ENCODE measurements at regions not wholly inside any gene's neighbourhood (a gene's known extent, or its start where the extent isn't known, plus 50 kb on each side); places are given as distances from the start of the nearest gene placed in this dataset.
A peak's percentile ranks its signal among the peaks of the same experiment; 100 is the strongest.
"Not testable (repeated sequence)": the region's sequence is repeated elsewhere in the genome, so short reads cannot be mapped to it uniquely, and the experiment has no call there.

DNA sequence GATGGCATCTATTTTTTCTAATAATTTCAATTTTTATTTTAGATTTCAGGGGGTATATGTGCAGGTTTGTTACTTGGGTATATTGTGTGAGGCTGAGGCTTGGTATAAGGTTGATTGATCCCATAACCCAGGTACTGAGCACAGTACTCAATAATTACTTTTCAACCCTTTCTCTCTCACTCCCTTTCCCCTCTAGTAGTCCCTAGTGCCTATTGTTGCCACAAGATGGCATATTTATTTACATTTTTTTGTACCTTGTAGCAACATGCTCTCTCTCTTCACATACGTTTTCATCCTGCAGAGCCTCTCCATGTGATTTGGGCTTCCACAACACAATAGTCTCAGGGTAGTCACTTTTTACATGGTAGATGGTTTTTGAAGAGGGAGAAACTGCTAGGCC is 172.0 kb downstream of the ATOH1 start:
- no peak for ATAC-seq (ENCODE audit: poor library complexity)
- intact Hi-C loops (cut with DNase I), result no loop called here
- no peak for DNase-seq

DNA sequence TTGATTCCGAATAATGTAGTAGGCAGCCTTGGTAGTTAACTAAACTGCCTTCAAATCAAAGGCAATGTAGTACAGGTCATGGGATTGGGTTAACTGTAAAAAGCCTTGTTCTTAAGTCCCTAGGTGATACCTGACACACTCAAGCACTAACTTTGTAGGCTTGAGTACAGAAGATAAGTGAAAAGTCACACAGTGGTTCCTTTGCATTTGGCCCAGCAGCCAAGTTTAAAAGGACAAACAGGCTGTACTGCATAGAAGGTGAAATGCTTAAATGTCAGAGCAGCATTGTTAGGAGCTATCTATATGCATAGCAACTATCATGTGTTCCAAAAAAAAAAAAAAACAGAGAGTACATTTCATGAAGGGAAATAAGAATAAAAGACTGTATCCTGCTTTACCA is 178.4 kb downstream of the ATOH1 start:
- ATAC-seq (ENCODE audit: poor library complexity), result peak; percentile 94
- no peak for DNase-seq
- intact Hi-C loops (cut with DNase I), result no loop called here

DNA sequence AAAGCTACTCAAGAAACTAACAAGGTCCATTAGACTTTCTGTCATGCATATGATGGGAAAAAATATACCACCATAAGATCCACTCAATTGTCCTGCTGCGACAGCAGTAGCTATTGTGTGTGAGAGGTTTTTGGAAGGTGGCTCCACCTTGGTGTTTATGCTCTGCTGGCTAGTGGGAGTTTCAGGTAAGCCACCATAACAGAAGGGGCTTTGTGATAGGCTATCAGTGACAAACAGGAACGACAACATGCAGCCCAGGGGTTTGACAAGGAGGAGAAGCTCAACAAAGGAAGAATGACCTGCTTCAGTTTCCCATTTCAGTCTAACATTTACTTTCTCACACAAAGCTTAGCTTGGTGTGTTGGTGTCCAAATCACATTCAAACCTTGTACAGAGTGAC is 182.6 kb downstream of the ATOH1 start:
- no peak for ATAC-seq (ENCODE audit: poor library complexity)
- DNase-seq, result no peak
- intact Hi-C loops (cut with DNase I), result no loop called here

DNA sequence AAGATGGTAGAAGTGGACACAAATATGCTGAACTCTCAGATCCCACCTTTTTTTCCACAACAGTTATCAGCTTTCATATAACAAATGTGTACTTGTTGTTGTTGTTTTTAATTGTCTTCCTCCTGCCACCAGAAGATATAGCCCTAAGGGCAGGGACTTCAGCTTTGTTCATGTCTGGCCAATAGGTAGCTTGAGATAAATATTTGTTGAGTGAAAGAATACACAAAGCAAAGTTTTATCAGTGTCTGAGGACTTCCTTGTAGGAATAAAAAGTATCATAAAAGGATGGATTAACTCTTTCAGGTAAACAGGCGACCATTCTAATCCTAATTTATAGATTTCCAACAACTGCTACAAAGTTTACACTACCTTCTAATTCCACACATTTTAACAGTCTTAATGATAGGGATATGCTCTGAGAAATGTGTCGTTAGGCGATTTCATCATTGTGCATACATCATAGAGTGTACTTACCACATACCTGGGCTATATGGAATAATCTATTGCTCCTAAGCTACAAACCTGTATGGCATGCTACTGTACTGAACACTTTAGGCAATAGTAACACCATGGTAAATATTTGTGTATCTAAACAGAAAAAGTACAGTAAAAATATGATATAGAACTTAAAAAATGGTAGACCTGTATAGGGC is 186.1 kb downstream of the ATOH1 start:
- ATAC-seq (ENCODE audit: poor library complexity), result no peak
- intact Hi-C loops (cut with DNase I), result no loop called here
- no peak for DNase-seq

DNA sequence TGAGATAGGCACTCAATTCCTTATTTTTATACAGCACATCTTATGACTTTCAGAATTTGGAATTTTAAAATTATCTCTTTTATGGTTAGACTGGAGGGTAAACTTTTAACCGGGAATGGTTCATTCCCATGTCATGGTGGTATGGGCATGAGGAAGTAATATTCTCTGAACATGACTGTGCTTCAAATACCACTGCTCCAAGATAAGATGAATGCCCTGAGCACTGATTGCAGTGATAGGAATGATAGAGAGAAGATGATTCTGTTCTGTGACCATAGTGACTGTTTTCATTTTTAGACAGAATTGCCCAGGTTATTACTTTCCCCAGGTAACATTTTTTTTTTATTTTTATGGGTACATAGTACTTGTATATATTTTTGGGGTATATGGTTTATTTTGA is 187.4 kb downstream of the ATOH1 start:
- no peak for ATAC-seq (ENCODE audit: poor library complexity)
- intact Hi-C loops (cut with DNase I), result no loop called here

DNA sequence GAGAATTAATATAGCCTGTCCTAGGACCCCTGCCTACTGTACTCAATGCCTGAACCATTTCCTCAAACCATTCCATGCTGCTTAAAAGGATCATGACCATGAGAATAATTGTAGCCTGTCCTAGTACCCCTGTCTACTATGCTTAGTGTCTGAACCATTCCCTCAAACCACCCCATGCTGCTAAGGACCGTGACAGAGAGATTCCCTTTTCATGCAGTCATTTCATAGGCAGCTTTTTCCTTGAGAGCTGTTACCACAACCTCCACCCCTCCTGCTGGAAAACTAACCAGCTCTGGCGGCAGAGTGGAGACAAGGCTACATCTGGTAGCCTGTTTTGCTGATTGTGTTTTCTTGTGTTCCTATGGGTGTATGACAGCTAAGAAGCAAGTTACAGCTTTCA is 174.9 kb upstream of the SMARCAD1 start:
- DNase-seq, result no peak
- intact Hi-C loops (cut with DNase I), result no loop called here
- ATAC-seq (ENCODE audit: poor library complexity), result no peak

More for the DNA sequence above, 187.4 kb downstream of the ATOH1 start:
- DNase-seq, result no peak

DNA sequence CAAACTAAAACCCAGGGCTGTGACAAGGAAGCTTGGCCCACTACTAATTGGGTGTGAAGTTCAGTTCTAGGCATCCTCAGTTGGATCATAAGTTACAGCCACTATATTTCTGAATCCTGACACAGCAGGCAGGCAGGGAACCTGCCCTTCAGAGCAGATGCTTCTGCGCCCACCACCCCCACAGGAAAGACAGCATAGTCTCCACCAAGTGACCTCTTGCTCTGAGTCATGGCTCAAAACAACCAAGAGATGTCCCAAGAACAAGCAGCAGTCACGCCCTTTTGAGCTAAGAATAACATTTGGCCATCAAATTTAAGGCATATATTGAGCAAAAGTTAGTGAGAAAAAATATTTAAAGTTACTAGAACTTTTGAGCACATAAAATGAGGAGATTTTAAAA is 170.7 kb upstream of the SMARCAD1 start:
- intact Hi-C loops (cut with DNase I), result no loop called here
- DNase-seq (no peak), ATAC-seq (ENCODE audit: poor library complexity) (no peak)

DNA sequence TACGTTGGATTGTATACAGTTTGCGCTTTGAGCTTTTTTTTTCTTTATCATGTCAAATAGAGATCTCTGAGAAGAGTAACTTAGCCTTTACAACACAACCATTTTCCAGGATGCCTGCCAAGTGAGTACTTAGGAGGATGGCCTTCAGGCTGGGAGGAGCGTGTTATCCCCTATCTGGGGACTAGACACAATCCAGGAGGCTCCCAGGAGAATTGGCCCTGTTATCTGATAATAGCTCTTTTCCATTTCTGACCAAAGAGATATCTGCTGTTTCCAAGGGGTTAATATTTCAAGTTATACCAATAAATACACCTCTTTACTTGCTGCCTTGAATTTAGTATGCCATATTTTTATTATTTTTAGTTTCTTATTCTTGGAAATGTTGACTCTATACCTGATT is 169.5 kb upstream of the SMARCAD1 start:
- DNase-seq (no peak), ATAC-seq (ENCODE audit: poor library complexity) (no peak)
- intact Hi-C loops (cut with DNase I), result no loop called here

DNA sequence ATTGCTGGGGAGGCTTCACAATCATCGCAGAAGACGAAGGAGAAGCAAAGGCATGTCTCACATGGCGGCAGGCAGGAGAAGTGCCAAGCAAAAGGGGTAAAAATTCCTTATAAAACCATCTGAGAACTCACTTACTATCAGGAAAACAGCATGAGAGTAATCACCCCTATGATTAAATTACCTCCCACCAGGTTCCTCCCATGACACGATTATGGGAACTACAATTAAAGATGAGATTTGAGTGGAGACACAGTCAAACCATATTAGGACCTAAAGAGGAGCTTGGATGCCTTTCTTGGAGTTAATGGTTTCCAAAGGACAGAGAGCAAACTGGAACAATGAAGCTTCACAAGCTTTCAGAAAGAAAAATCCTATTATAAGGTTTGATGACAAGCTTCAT is 168.4 kb upstream of the SMARCAD1 start:
- no peak for ATAC-seq (ENCODE audit: poor library complexity)
- intact Hi-C loops (cut with DNase I), result no loop called here
- DNase-seq, result no peak

DNA sequence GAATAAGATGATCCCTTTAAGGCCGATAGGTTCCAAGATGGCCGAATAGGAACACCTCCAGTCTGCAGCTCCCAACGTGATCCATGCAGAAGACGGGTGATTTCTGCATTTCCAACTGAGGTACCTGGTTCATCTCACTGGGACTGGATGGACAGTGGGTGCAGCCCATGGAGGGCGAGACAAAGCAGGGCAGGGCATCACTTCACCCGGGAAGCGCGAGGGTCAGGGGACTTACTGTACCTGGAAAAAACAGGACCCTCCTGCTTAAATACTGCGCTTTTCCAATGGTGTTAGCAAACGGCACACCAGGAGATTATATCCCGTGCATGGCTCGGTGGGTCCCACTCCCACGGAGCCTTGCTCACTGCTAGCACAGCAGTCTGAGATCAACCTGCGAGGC is 163.2 kb upstream of the SMARCAD1 start:
- intact Hi-C loops (cut with DNase I); DNase-seq; ATAC-seq (ENCODE audit: poor library complexity): not testable (repeated sequence)

DNA sequence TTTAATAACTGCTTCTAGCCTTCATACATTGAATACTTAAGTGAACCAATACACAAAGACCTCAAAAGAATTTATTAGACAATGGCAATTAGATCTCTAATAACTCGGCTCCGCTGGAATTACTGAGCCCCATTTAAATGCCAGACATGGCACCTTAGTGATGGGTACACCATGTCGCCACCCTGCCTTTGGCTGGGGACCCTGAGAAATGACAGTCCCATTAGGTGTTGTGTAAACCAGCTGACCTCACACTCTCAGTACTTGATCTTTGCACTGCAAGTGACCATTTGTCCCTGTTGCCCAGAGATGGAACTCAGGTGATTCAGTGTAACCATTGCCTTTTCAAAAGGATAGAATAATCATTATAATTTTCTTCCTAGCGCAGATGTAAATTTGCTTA is 144.6 kb upstream of the SMARCAD1 start:
- ATAC-seq (ENCODE audit: poor library complexity), result no peak
- no peak for DNase-seq
- intact Hi-C loops (cut with DNase I), result no loop called here

DNA sequence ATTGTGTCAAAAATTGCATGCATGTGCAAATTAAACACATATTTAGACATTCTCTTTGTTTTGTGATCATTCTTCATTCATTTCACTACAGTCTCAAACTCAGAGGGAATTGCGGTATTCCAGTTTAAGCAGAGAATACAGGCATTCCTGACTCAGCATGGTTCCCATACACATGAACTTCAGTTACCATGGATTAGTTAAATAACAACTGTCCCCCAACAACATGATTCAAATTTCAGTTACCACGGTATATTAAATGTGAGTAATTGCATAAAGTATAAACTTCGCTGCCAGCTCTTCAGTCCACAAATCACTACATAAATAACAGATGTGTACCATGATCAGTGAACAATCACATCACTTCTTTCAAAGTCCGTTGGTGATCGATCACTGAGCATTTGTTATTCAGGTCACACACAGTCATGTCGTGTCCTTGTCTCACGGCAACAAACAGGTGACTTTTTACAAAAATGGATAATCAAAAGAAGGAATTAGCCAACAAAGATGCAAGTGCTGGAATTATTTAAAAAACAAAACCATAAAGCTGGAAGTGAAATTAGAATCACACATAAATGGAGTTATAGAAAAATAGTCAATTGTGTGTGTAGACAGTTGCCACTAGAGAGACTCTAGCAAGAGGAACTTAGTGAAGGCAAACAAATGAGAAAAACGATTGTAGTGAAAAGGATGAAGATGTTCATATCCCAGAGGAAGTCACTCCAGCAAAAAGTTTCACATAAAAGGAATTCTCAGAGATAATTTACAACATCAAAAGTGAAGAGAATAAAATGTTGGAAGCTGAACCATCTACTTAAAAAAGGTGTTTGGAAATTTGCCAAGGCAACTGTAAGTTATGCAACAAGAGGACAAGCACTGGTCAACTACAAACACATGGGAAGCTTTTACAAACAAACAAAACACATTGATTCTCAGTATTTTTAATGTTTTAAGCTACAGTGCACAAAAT is 138.6 kb upstream of the SMARCAD1 start:
- intact Hi-C loops (cut with DNase I), result no loop called here
- ATAC-seq (ENCODE audit: poor library complexity) (no peak), DNase-seq (no peak)

DNA sequence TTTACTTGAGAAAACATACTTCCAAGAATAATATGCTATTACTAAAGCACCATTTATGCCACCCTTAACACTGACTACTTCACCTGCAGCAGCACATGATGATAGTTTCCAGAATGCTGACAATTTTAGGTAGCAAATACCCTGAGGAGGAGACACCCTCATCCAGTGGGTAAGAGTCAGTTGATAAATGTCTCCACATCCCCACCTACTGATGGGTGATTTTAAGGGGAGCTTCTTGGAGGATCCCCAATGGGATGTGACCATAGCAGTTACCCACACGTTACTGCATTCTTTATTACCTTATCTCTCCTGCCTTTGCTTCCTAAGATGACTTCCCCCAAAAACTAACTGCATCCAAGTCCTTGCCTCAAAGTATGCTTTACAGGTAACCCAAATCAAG is 131.2 kb upstream of the SMARCAD1 start:
- no peak for DNase-seq
- ATAC-seq (ENCODE audit: poor library complexity), result no peak
- intact Hi-C loops (cut with DNase I), result no loop called here

DNA sequence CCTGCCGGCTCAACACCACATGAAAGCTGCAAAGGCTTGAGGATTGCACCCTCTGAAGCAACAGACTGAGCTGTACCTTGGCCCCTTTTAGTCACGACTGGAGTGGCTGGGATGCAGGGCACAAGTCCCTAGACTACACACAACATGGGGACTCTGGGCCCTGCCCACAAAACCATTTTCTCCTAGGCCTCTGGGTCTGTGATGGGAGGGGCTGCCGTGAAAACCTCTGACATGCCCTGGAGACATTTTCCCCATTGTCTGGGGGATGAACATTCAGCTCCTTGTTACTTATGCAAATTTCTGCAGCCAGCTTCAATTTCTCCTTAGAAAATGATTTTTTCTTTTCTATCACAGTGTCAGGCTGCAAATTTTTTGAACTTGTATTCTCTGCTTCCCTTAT is 123.5 kb upstream of the SMARCAD1 start:
- intact Hi-C loops (cut with DNase I), result no loop called here
- DNase-seq, result no peak
- ATAC-seq (ENCODE audit: poor library complexity), result no peak

DNA sequence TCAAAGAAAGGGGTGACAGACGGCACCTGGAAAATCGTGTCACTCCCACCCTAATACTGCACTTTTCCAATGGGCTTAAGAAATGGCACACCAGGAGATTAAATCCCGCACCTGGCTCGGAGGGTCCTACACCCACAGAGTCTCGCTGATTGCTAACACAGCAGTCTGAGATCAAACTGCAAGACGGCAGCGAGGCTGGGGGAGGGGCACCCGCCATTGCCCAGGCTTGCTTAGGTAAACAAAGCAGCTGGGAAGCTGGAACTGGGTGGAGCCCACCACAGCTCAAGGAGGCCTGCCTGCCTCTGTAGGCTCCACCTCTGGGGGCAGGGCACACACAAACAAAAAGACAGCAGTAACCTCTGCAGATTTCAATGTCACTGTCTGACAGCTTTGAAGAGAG is 108.5 kb upstream of the SMARCAD1 start:
- ATAC-seq (ENCODE audit: poor library complexity); intact Hi-C loops (cut with DNase I); DNase-seq: not testable (repeated sequence)

DNA sequence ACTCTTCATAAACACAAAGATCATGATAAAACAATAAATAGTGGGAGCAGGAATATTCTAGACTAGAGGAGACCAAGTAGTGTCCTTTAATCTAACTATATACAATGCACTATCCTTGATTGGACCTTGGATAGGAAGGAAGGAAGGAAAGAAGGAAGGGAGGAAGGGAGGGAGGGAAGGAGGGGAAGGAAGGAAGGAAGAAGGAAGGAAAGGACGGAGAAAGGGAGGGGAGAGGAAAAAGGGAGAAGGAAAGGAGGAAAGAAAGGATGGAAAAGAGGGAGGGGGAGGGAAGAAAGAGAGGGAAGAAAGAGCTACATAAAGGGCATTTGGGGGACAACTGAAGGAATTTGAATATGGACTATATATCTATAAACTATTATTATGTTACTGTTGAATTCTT is 95.0 kb upstream of the SMARCAD1 start:
- ATAC-seq (ENCODE audit: poor library complexity), result no peak
- no peak for DNase-seq
- intact Hi-C loops (cut with DNase I), result no loop called here

DNA sequence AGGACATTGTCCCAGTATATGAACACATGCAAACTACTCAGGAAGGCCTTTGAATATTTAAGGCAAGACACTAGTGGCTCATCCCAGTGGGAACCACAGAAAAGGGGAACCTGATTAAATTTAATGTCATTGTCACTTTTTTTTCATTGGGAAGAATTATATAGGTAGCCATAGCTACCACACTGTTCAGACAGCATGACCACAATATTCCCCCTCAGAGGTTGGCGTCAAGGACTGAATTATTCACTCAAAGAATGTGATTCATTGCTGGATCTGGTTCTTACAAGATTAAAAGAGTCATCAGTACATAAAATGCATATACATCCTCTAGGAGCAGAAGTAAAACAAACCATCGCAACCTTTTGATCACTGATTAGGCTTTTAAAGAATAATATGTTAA is 92.0 kb upstream of the SMARCAD1 start:
- intact Hi-C loops (cut with DNase I), result no loop called here
- DNase-seq (no peak), ATAC-seq (ENCODE audit: poor library complexity) (no peak)

DNA sequence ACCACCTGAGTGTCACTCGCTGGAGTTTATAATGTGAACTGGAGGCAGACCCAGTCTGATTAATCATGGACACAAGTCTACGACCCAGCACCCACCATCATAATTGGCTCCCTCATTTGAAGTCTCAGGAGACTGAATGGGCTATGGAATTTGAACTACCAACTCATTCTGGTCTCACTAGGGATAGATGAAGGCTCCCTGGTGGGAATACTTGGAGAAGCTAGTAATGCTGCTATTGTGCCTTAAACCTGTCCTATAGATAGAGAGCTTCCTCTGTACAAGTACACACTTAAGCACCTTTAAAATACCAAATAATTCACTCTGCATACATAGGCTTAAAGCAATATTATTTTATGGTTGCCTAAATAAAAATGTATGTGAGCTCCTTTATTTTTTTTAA is 90.8 kb upstream of the SMARCAD1 start:
- intact Hi-C loops (cut with DNase I), result no loop called here
- DNase-seq (no peak), ATAC-seq (ENCODE audit: poor library complexity) (no peak)

DNA sequence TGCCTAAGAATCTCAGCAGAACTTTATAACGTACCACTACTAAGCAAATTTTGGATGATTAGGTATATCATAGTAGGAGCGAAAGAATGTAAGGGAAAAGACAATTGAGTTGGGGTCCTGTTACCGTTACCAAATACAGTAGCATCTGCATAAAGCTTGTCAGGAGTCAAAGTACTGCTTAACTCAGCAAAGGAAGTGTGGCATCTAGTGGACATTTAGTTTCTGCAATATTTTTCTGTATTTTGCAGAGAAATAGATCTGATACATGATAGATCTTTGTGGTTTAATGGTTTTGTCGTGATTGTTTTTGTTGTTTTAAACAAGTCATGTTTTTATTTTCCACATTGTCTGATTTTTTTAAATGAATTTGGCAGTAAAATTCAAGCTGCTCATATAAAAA is 81.0 kb upstream of the SMARCAD1 start:
- intact Hi-C loops (cut with DNase I), result loop anchor here (5.0 kb wide), 1 partner anchor 339 kb away; no protein-coding TSS in a partner anchor
- DNase-seq, result no peak
- no peak for ATAC-seq (ENCODE audit: poor library complexity)

DNA sequence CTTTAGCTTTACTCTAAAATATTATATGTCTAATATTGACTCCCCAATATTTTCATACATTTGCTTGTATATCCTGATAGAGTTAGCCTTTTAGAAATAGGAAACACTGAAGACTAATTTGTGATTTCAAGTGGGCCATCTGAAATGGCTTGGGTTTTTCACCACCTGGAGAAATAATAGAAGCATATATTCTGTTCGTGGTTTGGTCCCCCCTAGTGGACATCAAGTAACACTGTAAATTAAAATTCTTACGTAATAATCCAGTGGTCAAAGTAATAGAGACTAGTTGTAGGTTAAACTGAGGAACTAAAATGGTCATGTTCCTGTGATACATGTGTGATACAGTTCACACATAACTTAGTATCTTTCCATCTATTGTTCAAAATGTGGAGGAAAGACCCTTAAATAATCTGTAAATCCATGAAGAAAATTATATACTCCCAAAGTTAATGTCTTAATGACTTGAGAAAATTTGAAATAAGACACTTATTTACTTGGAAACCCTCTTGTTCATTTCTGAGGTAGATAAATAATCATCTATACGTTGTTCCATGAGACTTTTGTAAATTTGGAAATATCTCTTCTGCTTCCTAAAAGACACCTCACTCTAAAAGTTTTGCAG is 79.8 kb upstream of the SMARCAD1 start:
- intact Hi-C loops (cut with DNase I), result loop anchor here (5.0 kb wide), 1 partner anchor 341 kb away; no protein-coding TSS in a partner anchor
- ATAC-seq (ENCODE audit: poor library complexity) (no peak), DNase-seq (no peak)

Data from Right ventricle myocardium superior (tissue), 1 donor.